Epithelial cell of prostate (primary cell): ENCODE measurements at regions not wholly inside any gene's neighbourhood (a gene's known extent, or its start where the extent isn't known, plus 50 kb on each side); places are given as distances from the start of the nearest gene placed in this dataset.
"Not testable (repeated sequence)": the region's sequence is repeated elsewhere in the genome, so short reads cannot be mapped to it uniquely, and the experiment has no call there.

Source experiments
- DNase-seq: peaks from one replicate; pipeline ENCODE4 v3.0.0-alpha.2; 2011; ENCODE audit warnings: low read depth, low spot score
- H3K27ac ChIP-seq: fragments of 450-650 bp; 2 replicates; pipeline ENCODE4 v1.5.1; 2017; ENCODE audit warnings: mild to moderate bottlenecking

GRCh38 chr1:177744906-177745305 lies 225.0 kb downstream of the SEC16B start:
- DNase-seq, result no peak
- no peak overlapping the region for H3K27ac ChIP-seq

GRCh38 chr1:177741476-177741875 lies 228.4 kb downstream of the SEC16B start:
- DNase-seq, result no peak
- H3K27ac ChIP-seq, result no peak overlapping the region

- H3K27ac ChIP-seq, result no peak overlapping the region
- DNase-seq, result no peak
Observed at GRCh38 chr1:177739780-177740179, 230.1 kb downstream of the SEC16B start.

- no peak for DNase-seq
- no peak overlapping the region for H3K27ac ChIP-seq
Observed at GRCh38 chr1:177737456-177737855, 232.4 kb downstream of the SEC16B start.

- no peak overlapping the region for H3K27ac ChIP-seq
- DNase-seq, result no peak
Observed at GRCh38 chr1:177732178-177732577, 237.7 kb downstream of the SEC16B start.

- no peak for DNase-seq
- no peak overlapping the region for H3K27ac ChIP-seq
Observed at GRCh38 chr1:177729646-177730045, 240.2 kb downstream of the SEC16B start.

- no peak overlapping the region for H3K27ac ChIP-seq
Observed at GRCh38 chr1:177723533-177723932, 246.3 kb downstream of the SEC16B start.

GRCh38 chr1:177710696-177711620 lies 258.9 kb downstream of the SEC16B start:
- no peak overlapping the region for H3K27ac ChIP-seq
- no peak for DNase-seq

More at GRCh38 chr1:177723533-177723932, 246.3 kb downstream of the SEC16B start:
- DNase-seq, result no peak

- H3K27ac ChIP-seq, result no peak overlapping the region
- no peak for DNase-seq
Observed at GRCh38 chr1:177708406-177708805, 261.5 kb downstream of the SEC16B start.

GRCh38 chr1:177706977-177707376 lies 262.9 kb downstream of the SEC16B start:
- H3K27ac ChIP-seq, result no peak overlapping the region
- no peak for DNase-seq

- H3K27ac ChIP-seq, result no peak overlapping the region
- DNase-seq, result no peak
Observed at GRCh38 chr1:177705839-177706238, 264.0 kb downstream of the SEC16B start.

GRCh38 chr1:177703888-177704446 lies 265.9 kb downstream of the SEC16B start:
- H3K27ac ChIP-seq, result no peak overlapping the region
- DNase-seq, result no peak

- H3K27ac ChIP-seq, result no peak overlapping the region
Observed at GRCh38 chr1:177701654-177702353, 268.1 kb downstream of the SEC16B start.

GRCh38 chr1:177700856-177701255 lies 269.0 kb downstream of the SEC16B start:
- no peak overlapping the region for H3K27ac ChIP-seq
- no peak for DNase-seq

More at GRCh38 chr1:177701654-177702353, 268.1 kb downstream of the SEC16B start:
- DNase-seq, result no peak

- H3K27ac ChIP-seq, result no peak overlapping the region
- no peak for DNase-seq
Observed at GRCh38 chr1:177690996-177691395, 278.9 kb downstream of the SEC16B start.

- H3K27ac ChIP-seq, result no peak overlapping the region
- DNase-seq, result no peak
Observed at GRCh38 chr1:177687544-177687943, 282.3 kb downstream of the SEC16B start.

- no peak overlapping the region for H3K27ac ChIP-seq
- no peak for DNase-seq
Observed at GRCh38 chr1:177686933-177687332, 282.9 kb downstream of the SEC16B start.

- no peak overlapping the region for H3K27ac ChIP-seq
- DNase-seq, result no peak
Observed at GRCh38 chr1:177669161-177669560, 300.7 kb downstream of the SEC16B start.

- DNase-seq, result no peak
- no peak overlapping the region for H3K27ac ChIP-seq
Observed at GRCh38 chr1:177665935-177666334, 303.9 kb downstream of the SEC16B start.

GRCh38 chr1:177664742-177665141 lies 305.1 kb downstream of the SEC16B start:
- not testable (repeated sequence) for H3K27ac ChIP-seq, DNase-seq

GRCh38 chr1:177660188-177660587 lies 309.7 kb downstream of the SEC16B start:
- DNase-seq, result no peak
- no peak overlapping the region for H3K27ac ChIP-seq
